ENCODE measurements at regions not wholly inside any gene's neighbourhood (a gene's known extent, or its start where the extent isn't known, plus 50 kb on each side); places are given as distances from the start of the nearest gene placed in this dataset.

- WGBS = no CpG with 5 or more reads among the region's 2 CpGs
- Histone ChIP-seq H3K18ac (ENCODE audit: low read depth in 1 of 2, low read length in 2 of 2) (no peak overlapping the region), H3K27ac (ENCODE audit: low read length, poor library complexity, severe bottlenecking) (no peak overlapping the region), H4K91ac (ENCODE audit: low read length) (no peak overlapping the region), H3K4me3 (ENCODE audit: insufficient read depth in 1 of 2, low read depth in 1 of 2, low read length in 2 of 2) (no peak overlapping the region), H2BK15ac (ENCODE audit: low read depth, poor library complexity, severe bottlenecking) (no peak overlapping the region), H3K4me1 (ENCODE audit: control insufficient read depth, insufficient read depth, low read depth, low read length) (peaks cover 3% of the 10 kb centered on the region), H2BK120ac (ENCODE audit: low read depth, low read length) (no peak overlapping the region), H3K4ac (ENCODE audit: low read depth in 1 of 2, low read length in 2 of 2) (no peak overlapping the region), H2BK12ac (ENCODE audit: low read length in 2 of 2) (no peak overlapping the region), H4K8ac (ENCODE audit: low read length) (no peak overlapping the region), H3K4me2 (ENCODE audit: low read length, poor library complexity, severe bottlenecking) (no peak overlapping the region), H2AFZ (ENCODE audit: low read depth, low read length) (no peak overlapping the region), H2AK5ac (ENCODE audit: low read length, severe bottlenecking) (no peak overlapping the region), H3K79me1 (replicated peaks; ENCODE audit: low read length, poor library complexity, severe bottlenecking) (no peaks in the 10 kb centered on the region), H3K36me3 (ENCODE audit: control insufficient read depth in 1 of 2, insufficient read depth in 2 of 2, low read depth in 1 of 2, low read length in 2 of 2) (no peaks in the 10 kb centered on the region), H3K27me3 (ENCODE audit: control insufficient read depth in 1 of 2, insufficient read depth in 1 of 2, low read length in 2 of 2) (no peaks in the 10 kb centered on the region), H3K23ac (ENCODE audit: low read length in 2 of 2) (no peak overlapping the region), H3K14ac (ENCODE audit: low read length in 2 of 2) (no peak overlapping the region), H3K9ac (ENCODE audit: low read length) (no peak overlapping the region), H3K9me3 (ENCODE audit: control insufficient read depth, low read length) (no peaks in the 10 kb centered on the region), H2BK5ac (ENCODE audit: low read depth, low read length, poor library complexity, severe bottlenecking) (no peak overlapping the region)
- no peak for DNase-seq
Observed at GRCh38 chr14:85474431-85474830, 55.5 kb upstream of the FLRT2 start.

- no peak for DNase-seq
- no peak overlapping the region for H4K91ac ChIP-seq (ENCODE audit: low read length)
- no peak overlapping the region for H2AFZ ChIP-seq (ENCODE audit: low read depth, low read length)
- no peaks in the 10 kb centered on the region for H3K36me3 ChIP-seq (ENCODE audit: control insufficient read depth in 1 of 2, insufficient read depth in 2 of 2, low read depth in 1 of 2, low read length in 2 of 2)
- H2BK15ac ChIP-seq (ENCODE audit: low read depth, poor library complexity, severe bottlenecking) = no peak overlapping the region
- no peak overlapping the region for H3K27ac ChIP-seq (ENCODE audit: low read length, poor library complexity, severe bottlenecking)
- no peak overlapping the region for H4K8ac ChIP-seq (ENCODE audit: low read length)
- H2BK12ac ChIP-seq (ENCODE audit: low read length in 2 of 2) = no peak overlapping the region
- H3K79me1 ChIP-seq (replicated peaks; ENCODE audit: low read length, poor library complexity, severe bottlenecking) = no peaks in the 10 kb centered on the region
- no peak overlapping the region for H3K23ac ChIP-seq (ENCODE audit: low read length in 2 of 2)
- H2BK5ac ChIP-seq (ENCODE audit: low read depth, low read length, poor library complexity, severe bottlenecking) = no peak overlapping the region
- H3K4me2 ChIP-seq (ENCODE audit: low read length, poor library complexity, severe bottlenecking) = no peak overlapping the region
- no peak overlapping the region for H3K4ac ChIP-seq (ENCODE audit: low read depth in 1 of 2, low read length in 2 of 2)
- H3K9me3 ChIP-seq (ENCODE audit: control insufficient read depth, low read length) = no peaks in the 10 kb centered on the region
- H3K18ac ChIP-seq (ENCODE audit: low read depth in 1 of 2, low read length in 2 of 2) = no peak overlapping the region
- H3K27me3 ChIP-seq (ENCODE audit: control insufficient read depth in 1 of 2, insufficient read depth in 1 of 2, low read length in 2 of 2) = no peaks in the 10 kb centered on the region
- peak overlapping the region; percentile 45 for H3K9ac ChIP-seq (ENCODE audit: low read length)
- H3K14ac ChIP-seq (ENCODE audit: low read length in 2 of 2) = no peak overlapping the region
- peaks cover 3% of the 10 kb centered on the region for H3K4me1 ChIP-seq (ENCODE audit: control insufficient read depth, insufficient read depth, low read depth, low read length)
- 100% methylated on average over 2 of the region's 3 CpGs for WGBS
- no peak overlapping the region for H3K4me3 ChIP-seq (ENCODE audit: insufficient read depth in 1 of 2, low read depth in 1 of 2, low read length in 2 of 2)
- H2BK120ac ChIP-seq (ENCODE audit: low read depth, low read length) = no peak overlapping the region
- H2AK5ac ChIP-seq (ENCODE audit: low read length, severe bottlenecking) = no peak overlapping the region
Observed at GRCh38 chr14:85475113-85475512, 54.8 kb upstream of the FLRT2 start.

GRCh38 chr14:85479306-85479705 lies 50.6 kb upstream of the FLRT2 start:
- peak overlapping the region in 1 of 2 experiments; percentile 11 for H3K18ac ChIP-seq (ENCODE audit: low read depth in 1 of 2, low read length in 2 of 2)

GRCh38 chr14:85479771-85480170 lies 50.2 kb upstream of the FLRT2 start:
- no peak overlapping the region for H4K8ac ChIP-seq (ENCODE audit: low read length)
- peak overlapping the region in 1 of 2 experiments; percentile 11 for H3K18ac ChIP-seq (ENCODE audit: low read depth in 1 of 2, low read length in 2 of 2)
- no peaks in the 10 kb centered on the region for H3K79me1 ChIP-seq (replicated peaks; ENCODE audit: low read length, poor library complexity, severe bottlenecking)
- H2BK12ac ChIP-seq (ENCODE audit: low read length in 2 of 2) = no peak overlapping the region
- no peak overlapping the region for H2AFZ ChIP-seq (ENCODE audit: low read depth, low read length)
- H3K4me1 ChIP-seq (ENCODE audit: control insufficient read depth, insufficient read depth, low read depth, low read length) = no peaks in the 10 kb centered on the region
- no peak overlapping the region for H2AK5ac ChIP-seq (ENCODE audit: low read length, severe bottlenecking)
- no peak overlapping the region for H3K9ac ChIP-seq (ENCODE audit: low read length)
- no peaks in the 10 kb centered on the region for H3K27me3 ChIP-seq (ENCODE audit: control insufficient read depth in 1 of 2, insufficient read depth in 1 of 2, low read length in 2 of 2)
- H2BK15ac ChIP-seq (ENCODE audit: low read depth, poor library complexity, severe bottlenecking) = no peak overlapping the region
- no peaks in the 10 kb centered on the region for H3K9me3 ChIP-seq (ENCODE audit: control insufficient read depth, low read length)
- no peak overlapping the region for H3K27ac ChIP-seq (ENCODE audit: low read length, poor library complexity, severe bottlenecking)
- WGBS = 100% methylated on average over 1 of the region's 2 CpGs
- H3K36me3 ChIP-seq (ENCODE audit: control insufficient read depth in 1 of 2, insufficient read depth in 2 of 2, low read depth in 1 of 2, low read length in 2 of 2) = no peaks in the 10 kb centered on the region
- H3K4me3 ChIP-seq (ENCODE audit: insufficient read depth in 1 of 2, low read depth in 1 of 2, low read length in 2 of 2) = no peak overlapping the region
- H2BK120ac ChIP-seq (ENCODE audit: low read depth, low read length) = no peak overlapping the region
- no peak for DNase-seq
- no peak overlapping the region for H3K4me2 ChIP-seq (ENCODE audit: low read length, poor library complexity, severe bottlenecking)
- no peak overlapping the region for H3K4ac ChIP-seq (ENCODE audit: low read depth in 1 of 2, low read length in 2 of 2)
- H2BK5ac ChIP-seq (ENCODE audit: low read depth, low read length, poor library complexity, severe bottlenecking) = no peak overlapping the region
- no peak overlapping the region for H3K14ac ChIP-seq (ENCODE audit: low read length in 2 of 2)
- H3K23ac ChIP-seq (ENCODE audit: low read length in 2 of 2) = no peak overlapping the region
- H4K91ac ChIP-seq (ENCODE audit: low read length) = no peak overlapping the region

More at GRCh38 chr14:85479306-85479705, 50.6 kb upstream of the FLRT2 start:
- no peak overlapping the region for H2BK5ac ChIP-seq (ENCODE audit: low read depth, low read length, poor library complexity, severe bottlenecking)
- no peak overlapping the region for H3K14ac ChIP-seq (ENCODE audit: low read length in 2 of 2)
- WGBS = 81% methylated on average over 3 of the region's 3 CpGs
- no peaks in the 10 kb centered on the region for H3K4me1 ChIP-seq (ENCODE audit: control insufficient read depth, insufficient read depth, low read depth, low read length)
- no peak overlapping the region for H2BK15ac ChIP-seq (ENCODE audit: low read depth, poor library complexity, severe bottlenecking)
- H3K9me3 ChIP-seq (ENCODE audit: control insufficient read depth, low read length) = no peaks in the 10 kb centered on the region
- no peak overlapping the region for H2AK5ac ChIP-seq (ENCODE audit: low read length, severe bottlenecking)
- no peak for DNase-seq
- no peak overlapping the region for H4K91ac ChIP-seq (ENCODE audit: low read length)
- no peak overlapping the region for H3K4me2 ChIP-seq (ENCODE audit: low read length, poor library complexity, severe bottlenecking)
- H3K27me3 ChIP-seq (ENCODE audit: control insufficient read depth in 1 of 2, insufficient read depth in 1 of 2, low read length in 2 of 2) = no peaks in the 10 kb centered on the region
- H2BK120ac ChIP-seq (ENCODE audit: low read depth, low read length) = no peak overlapping the region
- H3K9ac ChIP-seq (ENCODE audit: low read length) = no peak overlapping the region
- H3K23ac ChIP-seq (ENCODE audit: low read length in 2 of 2) = no peak overlapping the region
- no peak overlapping the region for H4K8ac ChIP-seq (ENCODE audit: low read length)
- H3K4ac ChIP-seq (ENCODE audit: low read depth in 1 of 2, low read length in 2 of 2) = no peak overlapping the region
- H3K4me3 ChIP-seq (ENCODE audit: insufficient read depth in 1 of 2, low read depth in 1 of 2, low read length in 2 of 2) = no peak overlapping the region
- H3K27ac ChIP-seq (ENCODE audit: low read length, poor library complexity, severe bottlenecking) = no peak overlapping the region
- no peaks in the 10 kb centered on the region for H3K79me1 ChIP-seq (replicated peaks; ENCODE audit: low read length, poor library complexity, severe bottlenecking)
- no peak overlapping the region for H2BK12ac ChIP-seq (ENCODE audit: low read length in 2 of 2)
- H2AFZ ChIP-seq (ENCODE audit: low read depth, low read length) = no peak overlapping the region
- H3K36me3 ChIP-seq (ENCODE audit: control insufficient read depth in 1 of 2, insufficient read depth in 2 of 2, low read depth in 1 of 2, low read length in 2 of 2) = no peaks in the 10 kb centered on the region
